Neural progenitor cell (in vitro differentiated cells): ENCODE measurements at regions not wholly inside any gene's neighbourhood (a gene's known extent, or its start where the extent isn't known, plus 50 kb on each side); places are given as distances from the start of the nearest gene placed in this dataset.

Source experiments
- CTCF ChIP-seq: fragments of 200-600 bp; sonication (generic); IDR thresholded peaks from 2 replicates; pipeline ENCODE4 v1.5.1; 2017; ENCODE audit warnings: antibody characterized with exemption, mild to moderate bottlenecking
- EZH2 ChIP-seq: fragments of 200-600 bp; sonication (generic); IDR thresholded peaks from 2 replicates; pipeline ENCODE4 v1.6.1; 2017; ENCODE audit warnings: antibody characterized with exemption, mild to moderate bottlenecking, moderate library complexity
- EZH2phosphoT487 ChIP-seq: fragments of 200-600 bp; sonication (generic); IDR thresholded peaks from 2 replicates; pipeline ENCODE4 v1.6.1; 2017; ENCODE audit warnings: antibody characterized with exemption

DNA sequence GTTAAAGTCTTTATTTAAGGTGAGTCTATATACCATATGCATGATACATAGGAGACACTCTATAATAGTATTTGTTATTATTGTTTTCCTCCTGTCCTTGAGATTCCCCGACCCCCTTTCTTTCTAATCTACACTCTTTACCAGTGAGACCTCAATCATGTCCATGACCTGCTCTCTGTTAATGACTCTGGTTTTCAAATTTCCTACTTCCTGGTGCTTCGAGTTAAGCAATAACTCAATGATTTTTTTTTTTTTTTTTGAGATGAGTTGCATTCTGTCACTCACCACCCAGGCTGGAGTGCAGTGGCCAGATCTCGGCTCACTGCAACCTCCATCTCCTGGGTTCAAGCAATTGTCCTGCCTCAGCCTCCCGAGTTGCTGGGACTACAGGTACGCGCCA is 574.6 kb upstream of the SLC35B3 start:
- TF ChIP-seq CTCF = no peak
- no peak for TF ChIP-seq EZH2
- no peak for TF ChIP-seq EZH2phosphoT487
